HG02588 (cell line): ENCODE measurements at regions not wholly inside any gene's neighbourhood (a gene's known extent, or its start where the extent isn't known, plus 50 kb on each side); places are given as distances from the start of the nearest gene placed in this dataset.
"Not testable (repeated sequence)": the region's sequence is repeated elsewhere in the genome, so short reads cannot be mapped to it uniquely, and the experiment has no call there.

Experiments
- ATAC-seq: cut with Tn5 transposase; IDR thresholded peaks from one replicate; pipeline ENCODE4 v1.9.1; 2021; ENCODE audit warnings: mild to moderate bottlenecking, moderate library complexity; ENCODE audit not compliant: unreplicated experiment

DNA sequence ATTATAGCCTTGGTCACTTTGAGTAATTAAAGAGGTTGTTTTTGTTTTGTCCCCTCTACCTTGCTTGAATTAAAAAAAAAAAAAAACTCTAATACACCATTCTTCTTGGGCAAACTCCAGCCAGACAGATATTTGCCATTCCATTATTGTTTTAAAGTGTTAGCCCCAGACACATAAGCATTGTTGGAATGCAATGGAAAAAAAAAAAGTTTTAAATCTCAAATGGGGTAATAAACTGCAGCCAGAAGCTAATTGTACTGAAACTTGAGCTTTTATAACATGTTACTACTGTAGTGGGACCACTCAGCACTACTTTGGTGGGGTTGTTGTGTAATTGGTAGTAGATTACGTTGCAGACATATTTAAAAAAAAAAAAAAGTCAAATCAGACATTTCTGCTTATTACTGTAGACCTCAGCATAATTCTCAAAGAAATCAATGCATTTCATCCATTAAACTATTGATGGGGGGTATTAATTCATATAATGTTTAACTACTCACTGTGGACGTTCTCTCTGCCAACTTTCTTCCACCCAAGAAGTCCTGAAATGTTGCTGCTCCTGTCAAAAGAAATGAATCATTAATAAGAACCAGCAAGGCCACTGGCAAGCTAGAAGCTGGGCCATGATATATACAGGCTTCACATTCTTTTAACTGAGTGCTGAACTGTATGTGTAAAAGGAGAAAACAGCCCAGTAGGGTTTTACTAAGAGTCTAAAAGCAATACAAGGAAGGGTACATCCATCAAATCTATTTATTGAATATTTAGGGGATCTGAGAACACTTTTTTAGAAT, 626.6 kb upstream of the SOX9 start:
- ATAC-seq: no peak

DNA sequence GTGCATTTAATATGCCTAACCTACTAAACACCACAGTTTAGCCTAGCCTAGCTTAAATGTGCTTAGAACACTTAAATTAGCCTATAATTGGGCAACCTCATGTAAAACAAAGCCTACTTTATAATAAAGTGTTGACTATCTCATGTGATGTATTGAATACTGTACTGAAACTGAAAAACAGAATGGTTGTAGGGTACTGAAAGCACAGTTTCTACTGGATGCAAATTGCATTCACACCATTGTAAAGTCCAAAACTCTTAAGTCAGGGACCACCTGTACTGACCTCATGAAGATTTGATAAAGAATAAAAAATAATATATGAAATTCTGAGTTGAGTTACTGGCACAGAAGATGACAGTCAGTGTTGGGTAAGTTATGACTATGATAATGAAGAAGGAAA, 625.4 kb upstream of the SOX9 start:
- no peak for ATAC-seq

DNA sequence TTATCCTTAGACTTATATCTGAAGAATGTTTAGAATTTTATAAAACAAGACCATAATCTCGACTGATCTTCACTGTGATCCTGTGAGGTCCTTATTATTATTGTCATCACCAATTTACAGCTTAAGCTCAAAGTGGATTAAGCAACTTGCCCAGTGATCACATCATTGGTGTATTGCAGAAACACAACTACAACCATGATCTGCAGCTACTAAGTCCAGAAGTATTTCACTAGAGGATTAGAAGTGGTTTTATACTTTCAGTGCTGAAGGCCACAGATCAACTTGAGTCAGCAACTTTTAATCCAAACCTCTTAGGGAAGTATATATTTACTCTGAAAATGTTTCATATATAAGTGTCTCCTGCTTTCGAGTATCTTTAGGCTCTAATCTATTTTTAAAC, 624.3 kb upstream of the SOX9 start:
- ATAC-seq: no peak

DNA sequence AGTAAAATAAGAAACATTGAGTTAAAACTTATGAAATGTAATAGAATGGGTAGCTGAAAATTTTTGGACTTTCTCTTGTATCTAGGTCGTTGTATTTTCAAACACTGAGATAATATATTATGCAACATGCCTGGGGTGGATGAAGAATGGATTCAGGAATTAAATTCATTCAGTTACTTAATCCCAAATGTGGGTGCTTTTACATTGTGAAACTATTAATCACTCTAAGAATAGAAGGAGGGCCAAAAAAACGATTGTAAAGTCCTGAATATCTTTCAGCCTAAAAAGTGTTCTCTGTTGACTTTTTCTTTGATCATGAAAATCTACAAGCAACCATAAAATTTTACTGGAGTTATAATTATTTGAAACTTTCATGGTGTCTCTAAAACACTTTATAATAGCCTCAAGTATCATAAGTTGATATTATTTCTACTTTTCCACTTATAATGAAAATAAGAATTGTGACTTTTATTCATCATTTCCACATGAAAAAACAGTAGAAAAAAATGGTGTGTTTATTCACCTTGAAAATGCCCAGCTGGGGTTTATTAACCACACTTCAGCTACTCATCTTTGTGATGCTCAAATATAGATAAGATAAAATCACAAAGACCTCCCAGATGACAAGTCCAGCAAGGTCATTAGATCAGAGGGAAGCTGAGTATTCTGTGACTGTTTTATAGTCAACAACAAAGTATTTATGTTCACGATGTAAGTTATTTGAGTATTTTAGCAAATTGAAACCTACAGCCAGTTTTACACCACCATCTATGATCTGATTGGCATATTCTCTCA, 619.9 kb upstream of the SOX9 start:
- no peak for ATAC-seq

DNA sequence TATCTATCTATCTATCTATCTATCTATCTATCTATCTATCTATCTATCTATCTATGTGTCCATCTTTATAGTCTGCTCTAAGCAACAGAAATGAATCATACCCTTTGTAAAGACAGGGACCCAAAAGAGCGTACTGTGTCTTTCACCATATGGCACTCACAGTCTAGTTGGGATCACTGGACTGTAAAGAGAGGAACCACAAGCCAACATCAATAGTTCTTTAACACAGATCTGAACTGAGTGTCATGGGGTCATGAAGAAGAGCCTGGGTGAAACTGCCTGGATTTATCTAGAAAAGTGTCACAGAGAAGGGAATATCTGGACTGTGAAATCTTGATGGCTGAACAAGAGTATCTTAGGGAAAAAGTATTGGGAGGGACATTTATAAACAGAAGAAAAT, 619.1 kb upstream of the SOX9 start:
- ATAC-seq: no peak

DNA sequence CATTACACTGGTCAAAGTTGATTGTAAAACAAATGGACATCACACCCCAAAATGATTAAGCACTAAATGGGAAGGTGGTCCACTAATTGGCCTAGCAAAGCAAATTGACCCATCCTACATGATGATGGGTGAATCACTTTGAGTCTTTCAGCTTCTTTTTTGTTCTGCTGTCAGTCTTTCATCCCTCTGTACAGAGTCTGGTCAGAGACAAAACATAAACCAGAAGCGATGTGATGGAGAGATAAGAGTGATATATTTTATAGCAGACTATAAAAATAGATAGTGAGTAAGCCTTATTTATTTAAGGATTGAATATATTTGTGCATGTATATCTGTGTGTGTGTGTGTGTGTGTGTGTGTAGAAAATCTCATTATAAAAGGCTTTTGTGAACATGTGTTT, 618.4 kb upstream of the SOX9 start:
- no peak for ATAC-seq

DNA sequence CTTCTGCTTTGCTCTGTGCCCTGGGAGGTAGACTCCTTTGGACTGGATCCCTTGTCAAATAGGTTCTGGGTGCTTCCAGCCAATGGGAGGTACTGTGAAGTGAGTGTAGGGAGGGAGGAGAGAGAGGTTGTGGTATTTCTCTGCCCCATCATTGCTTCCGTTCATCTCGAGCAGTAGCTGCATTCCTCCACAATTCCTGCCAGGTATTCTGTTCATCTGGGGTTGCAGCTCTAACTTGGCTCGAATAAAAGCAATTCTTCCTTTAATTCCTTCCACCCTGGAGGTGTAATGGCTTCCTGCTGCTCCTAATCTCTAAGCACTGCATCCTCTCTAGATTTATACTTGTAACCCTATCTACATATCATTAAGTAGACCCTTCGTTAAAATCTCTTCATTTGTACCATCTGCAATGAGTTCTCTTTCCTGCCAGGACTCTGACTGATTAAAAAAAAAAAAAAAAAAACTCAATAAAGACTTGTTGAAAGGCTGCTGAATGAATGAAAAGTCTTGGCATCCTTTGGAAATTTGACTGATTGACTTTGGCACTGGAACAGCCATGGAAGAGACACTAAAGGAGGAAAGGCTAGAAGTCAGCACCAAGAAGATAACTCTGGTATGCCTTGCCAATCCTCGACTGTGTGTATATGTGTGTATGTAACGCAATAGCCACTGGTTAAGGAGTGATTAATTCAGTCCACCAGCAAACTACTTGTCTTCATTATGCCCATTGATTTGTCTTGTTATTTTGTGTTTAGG, 616.9 kb upstream of the SOX9 start:
- no peak for ATAC-seq

DNA sequence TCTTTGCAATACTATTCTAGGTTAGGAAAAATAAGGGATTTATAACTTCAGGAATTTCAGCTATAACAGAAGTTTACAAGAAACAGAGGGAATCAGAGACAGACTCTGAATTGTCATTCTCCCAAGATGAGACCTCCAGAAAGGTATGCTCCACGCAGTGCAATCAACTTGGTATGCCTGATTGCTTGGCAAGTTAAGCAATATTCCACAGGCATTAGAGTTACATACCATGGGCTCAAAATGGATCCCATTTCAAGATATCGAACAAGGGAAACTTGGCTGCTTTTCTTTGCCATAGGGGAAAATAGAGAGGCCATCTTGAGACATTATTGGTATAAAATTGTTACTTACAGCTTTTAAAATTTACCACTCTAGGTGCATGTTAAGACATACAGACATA, 615.6 kb upstream of the SOX9 start:
- ATAC-seq: no peak

DNA sequence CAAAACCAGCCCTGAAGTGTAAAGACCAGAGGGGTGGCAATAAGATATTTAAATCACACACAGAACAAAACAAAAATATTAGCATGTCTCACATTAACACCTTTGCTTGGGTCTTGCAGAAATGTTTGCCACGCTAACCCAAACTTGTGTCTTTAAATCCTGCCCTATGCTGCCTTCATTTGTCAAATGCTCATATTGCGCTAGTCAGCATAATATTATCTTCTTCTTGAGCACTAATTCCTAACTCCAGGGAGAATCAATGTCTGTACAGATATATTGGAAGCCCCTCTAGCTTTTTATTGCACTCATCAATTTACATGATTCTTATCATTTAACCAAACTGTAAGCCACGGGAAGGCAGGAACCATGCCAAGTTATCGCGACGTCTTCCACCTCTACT, 614.8 kb upstream of the SOX9 start:
- no peak for ATAC-seq

DNA sequence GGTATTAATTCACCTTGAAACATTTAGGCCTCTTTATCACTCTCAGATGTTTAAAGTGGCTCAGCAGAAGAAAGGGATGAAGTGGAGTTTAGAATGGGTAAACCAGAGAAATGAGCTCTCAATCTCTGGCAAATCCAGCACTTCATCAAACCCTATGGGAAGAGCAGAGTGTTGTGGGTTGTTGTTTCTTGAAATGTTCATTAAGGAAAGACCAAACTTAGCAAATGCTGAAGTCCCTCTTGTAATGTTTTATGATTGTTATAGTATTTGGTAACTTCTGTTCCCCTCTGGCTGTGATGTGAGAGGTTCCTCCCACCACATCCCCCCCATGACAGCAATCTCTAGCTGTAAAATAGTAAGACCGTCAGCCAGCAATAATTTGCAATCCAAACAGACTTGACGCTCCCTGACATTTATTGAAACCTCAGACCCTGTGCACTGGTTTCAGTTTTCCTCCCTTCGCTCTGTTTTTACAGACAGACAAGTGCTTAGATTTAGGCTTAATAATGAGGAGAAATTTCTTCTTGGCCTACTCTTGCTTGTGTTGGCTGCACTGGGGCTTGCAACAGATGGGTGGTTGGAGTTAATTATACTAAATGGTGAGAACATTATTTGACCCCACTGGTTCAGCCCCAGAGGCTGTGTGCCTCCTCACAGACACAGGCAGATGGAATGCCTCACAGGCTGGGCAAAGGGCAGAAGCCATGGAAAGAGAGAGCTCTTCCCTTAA, 609.4 kb upstream of the SOX9 start:
- no peak for ATAC-seq

DNA sequence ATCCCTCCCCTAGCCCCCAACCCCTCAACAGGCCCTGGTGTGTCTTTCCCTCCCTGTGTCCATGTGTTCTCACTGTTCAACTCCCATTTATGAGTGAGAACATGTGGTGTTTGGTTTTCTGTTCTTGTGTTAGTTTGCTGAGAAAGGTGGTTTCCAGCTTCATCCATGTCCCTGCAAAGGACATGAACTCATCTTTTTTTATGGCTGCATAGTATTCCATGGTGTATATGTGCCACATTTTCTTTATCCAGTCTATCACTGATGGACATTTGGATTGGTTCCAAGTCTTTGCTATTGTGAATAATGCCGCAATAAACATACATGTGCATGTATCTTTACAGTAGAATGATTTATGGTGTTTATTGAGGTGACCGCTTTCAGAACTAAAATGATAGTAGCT, 607.1 kb upstream of the SOX9 start:
- not testable (repeated sequence) for ATAC-seq

DNA sequence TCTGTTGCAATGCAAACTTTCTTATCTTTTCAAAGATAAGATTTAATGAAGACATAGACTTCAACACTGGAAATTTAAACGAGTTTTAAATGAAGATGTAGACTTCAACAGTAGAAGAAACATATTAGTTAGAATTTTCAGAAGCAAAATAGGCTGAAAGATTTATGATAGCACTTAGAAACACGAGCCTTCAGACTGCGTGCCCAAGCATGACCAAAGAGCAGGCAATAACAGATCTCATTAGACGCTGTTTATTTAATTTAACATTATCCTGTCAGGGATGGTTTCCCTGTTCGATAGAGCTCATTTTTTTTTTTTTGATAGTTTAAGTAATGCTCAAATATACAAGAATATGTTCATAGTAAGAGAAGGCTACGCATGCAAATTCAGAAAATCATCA, 604.7 kb upstream of the SOX9 start:
- ATAC-seq: no peak

DNA sequence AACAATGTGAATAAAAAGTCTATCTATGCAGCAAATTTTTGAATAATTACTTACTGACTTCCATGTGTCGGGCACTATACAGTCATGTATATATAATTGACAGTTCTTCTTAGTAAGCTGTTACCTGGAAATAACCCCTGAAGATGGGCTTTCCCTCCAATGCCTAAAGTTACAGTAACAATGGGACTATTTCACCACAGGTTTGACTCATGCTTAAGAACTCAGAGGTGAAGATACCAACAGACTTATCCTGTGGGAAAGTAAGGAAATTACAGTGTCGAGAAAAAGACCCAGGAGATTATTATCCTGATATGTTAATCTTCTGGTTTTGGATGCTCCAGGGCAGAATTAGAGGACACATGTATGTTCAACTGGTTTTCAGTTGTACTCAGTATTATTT, 601.5 kb upstream of the SOX9 start:
- no peak for ATAC-seq

DNA sequence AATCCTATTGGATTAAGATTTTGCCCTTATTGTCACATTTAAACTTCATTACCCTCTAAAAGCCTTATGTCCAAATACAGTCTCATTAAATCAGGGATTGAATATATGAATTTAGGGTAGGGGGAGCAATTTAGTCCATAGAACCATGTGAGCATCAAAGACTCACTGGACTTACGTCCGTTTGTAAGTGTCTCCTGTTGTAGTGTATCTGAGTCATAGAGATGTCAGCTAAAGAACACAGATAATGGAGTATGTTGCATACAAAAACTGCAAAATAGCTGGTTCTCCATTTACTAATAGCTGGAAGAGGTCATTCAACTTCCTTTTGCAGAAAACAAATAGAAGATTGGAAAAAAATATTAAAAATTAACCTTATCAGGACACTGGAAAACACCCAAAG, 599.1 kb upstream of the SOX9 start:
- ATAC-seq: no peak

DNA sequence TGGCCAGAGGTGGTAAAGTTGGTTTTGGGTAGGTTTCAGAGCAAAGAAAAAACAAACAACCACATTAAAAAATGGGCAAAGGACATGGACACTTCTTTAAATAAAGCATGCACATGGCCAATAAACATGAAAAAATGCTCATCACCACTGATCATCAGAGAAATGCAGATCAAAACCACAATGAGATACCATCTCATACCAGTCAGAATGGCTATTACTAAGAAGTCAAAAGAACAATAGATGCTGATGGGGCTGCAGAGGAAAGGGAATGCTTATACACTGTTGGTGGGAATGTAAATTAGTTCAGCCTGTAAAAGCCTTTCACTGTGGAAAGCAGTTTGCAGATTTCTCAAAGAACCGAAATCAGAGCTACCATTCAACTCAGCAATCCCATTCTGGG, 598.4 kb upstream of the SOX9 start:
- no peak for ATAC-seq

DNA sequence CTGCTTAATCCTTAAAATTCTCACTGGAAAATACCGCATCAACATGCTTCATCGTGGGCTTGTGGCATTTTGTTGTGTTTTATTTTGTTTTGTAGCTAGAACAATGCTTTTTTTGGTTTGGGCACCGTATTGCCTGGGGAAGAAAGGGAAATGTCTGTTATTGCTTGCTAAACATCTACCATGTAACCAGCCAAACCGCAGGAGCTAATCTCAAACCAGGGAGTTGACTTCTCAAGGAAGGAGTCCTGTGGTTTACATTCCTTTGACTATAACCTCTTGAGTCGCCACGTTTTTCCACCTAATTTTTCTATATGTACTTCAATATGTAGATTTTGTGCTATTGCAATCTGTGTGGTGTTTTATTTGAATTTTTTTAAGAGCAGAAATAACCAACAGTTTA, 593.5 kb upstream of the SOX9 start:
- ATAC-seq: no peak

DNA sequence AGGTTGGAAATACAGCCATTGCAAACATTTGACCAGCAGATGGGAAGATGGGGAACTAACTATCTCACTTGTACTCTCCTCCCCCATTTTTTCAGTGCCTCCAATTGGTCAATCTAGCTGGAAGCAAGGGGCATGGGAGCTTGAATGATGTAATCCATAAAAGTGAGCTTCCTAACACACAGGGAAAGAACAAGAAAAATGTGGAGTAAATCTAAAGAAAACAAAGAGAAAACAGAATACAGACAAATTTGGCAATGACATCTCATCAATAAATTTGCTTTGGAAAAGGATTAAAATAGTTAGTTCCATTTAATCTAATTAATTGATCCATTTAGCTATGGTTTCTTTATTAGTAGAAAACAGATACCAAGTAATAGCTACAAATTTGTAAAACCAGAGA, 592.6 kb upstream of the SOX9 start:
- ATAC-seq: no peak

DNA sequence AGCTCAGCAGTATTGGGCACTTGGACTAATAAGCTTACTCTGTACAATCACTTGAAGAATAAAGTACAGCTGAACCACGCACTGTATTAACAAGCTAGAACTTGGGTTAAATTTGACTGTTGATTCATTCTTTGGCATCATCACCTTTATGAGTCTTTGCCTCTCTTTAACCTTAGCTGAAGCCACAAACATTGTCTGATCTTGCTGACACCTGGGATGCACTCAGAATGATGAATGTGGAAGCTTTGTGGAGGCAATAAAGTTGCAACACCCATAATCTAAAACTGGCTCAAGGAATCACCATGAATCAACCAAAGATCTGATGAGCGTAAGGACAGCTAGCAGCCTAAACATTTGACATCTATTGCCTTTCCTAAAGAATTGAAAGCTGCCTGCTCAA, 590.6 kb upstream of the SOX9 start:
- ATAC-seq: no peak

DNA sequence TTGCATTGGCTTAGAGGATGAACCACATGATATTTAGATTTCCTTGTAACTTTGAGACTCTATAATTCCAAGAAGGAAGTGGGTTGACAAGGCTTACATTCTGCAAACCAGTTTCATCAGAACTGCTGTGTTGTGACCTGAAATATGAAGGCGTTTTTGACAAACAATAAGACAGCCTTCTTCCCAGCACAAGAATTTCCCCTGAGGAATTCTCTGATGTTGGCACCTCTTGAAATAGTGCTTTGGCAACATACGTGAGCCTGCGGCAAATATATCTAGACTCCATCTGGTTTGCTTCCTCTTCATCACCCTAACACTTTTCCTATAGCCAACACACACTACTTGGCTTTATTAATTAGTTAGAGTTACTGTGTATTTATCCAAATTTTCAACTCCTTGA, 585.5 kb upstream of the SOX9 start:
- no peak for ATAC-seq

DNA sequence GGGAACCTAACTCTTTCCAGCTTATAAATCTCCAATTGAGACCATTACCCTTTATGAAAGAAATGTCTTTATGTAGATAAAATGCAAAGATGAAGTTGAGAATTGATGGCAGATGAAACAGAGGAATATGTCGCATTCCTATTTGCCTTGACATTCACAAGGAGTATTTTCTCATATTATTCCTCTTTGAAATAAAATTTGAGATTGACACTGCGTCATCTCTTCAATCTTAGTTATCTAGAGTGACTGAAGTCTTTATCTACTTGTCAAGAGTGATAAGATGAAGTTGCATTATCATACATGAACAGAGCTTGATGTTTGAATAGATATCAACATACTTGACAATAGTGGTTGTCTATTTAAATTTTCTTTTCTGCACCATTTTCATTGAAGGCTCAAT, 574.4 kb upstream of the SOX9 start:
- ATAC-seq: no peak

DNA sequence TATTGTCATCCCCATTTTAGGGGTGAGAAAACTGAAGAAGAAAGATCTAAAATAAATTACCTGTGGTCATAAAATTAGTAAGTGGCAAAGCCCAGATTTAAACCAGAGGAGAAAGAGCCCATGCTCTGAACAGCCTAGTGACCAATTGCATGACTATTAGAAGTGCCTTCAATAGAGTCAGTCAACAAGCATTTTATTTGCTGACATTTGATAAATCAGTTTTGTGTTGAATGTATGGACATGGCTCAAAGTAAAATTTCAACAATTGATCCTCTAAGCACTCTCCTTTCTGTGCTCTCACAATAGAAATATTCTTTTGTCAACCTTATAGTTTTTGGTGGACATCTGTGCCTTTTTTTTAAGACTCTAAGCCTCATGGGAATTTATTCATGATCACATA, 572.9 kb upstream of the SOX9 start:
- ATAC-seq: no peak
